ENCODE measurements at regions not wholly inside any gene's neighbourhood (a gene's known extent, or its start where the extent isn't known, plus 50 kb on each side); places are given as distances from the start of the nearest gene placed in this dataset.

DNA sequence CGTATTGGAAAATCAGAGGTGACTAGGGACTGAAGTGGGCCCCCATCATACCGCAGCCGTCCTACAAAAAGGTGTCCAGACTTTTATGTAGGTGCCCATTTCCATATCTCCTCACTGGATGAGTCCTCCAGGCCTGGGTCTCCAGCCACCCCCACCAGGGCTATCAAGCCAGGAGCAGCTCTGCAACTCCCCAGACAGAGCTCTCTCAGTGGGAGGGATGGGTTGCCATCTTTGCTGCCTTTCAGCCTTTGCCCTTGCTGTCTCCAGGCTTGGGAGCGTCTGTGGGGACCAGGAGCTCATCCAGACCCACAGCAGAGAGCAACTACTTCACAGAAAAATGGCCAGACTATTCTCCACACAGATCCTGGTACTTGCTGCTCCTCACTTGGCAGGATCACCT is 802.7 kb upstream of the IGFBP3 start:
- no peak overlapping the region for H3K23ac ChIP-seq (ENCODE audit: insufficient read length)
- H3K56ac ChIP-seq (replicated peaks; ENCODE audit: insufficient read length, low read depth, low read length), result no peak overlapping the region
- no peak overlapping the region for H3K4me2 ChIP-seq (ENCODE audit: insufficient read depth in 1 of 2, low read depth in 2 of 2, low read length in 2 of 2)
- no peak for FAIRE-seq
- no peaks in the 10 kb centered on the region for H3K23me2 ChIP-seq (ENCODE audit: low read depth, low read length)
- H2BK20ac ChIP-seq (ENCODE audit: low read length), result no peak overlapping the region
- CTCF ChIA-PET (ENCODE audit: partially characterized antibody), result no interaction called here
- H3K36me3 ChIP-seq (ENCODE audit: control insufficient read depth in 2 of 4, insufficient read depth in 4 of 4, low read length in 3 of 4), result no peaks in the 10 kb centered on the region
- H2BK12ac ChIP-seq (ENCODE audit: low read depth, low read length), result no peak overlapping the region
- no peaks in the 10 kb centered on the region for H3K4me1 ChIP-seq (replicated peaks in 1 of 4; ENCODE audit: control insufficient read depth in 3 of 4, insufficient read depth in 4 of 4, low read length in 3 of 4)
- H2BK120ac ChIP-seq (replicated peaks; ENCODE audit: low read depth, low read length), result no peak overlapping the region
- no peak overlapping the region for H2BK15ac ChIP-seq (ENCODE audit: low read length)
- H3K9me3 ChIP-seq (ENCODE audit: insufficient read depth in 2 of 2, low read depth in 1 of 2, low read length in 1 of 2), result no peaks in the 10 kb centered on the region
- no peak overlapping the region for H3K14ac ChIP-seq (ENCODE audit: insufficient read length)
- no peak overlapping the region for H2AFZ ChIP-seq (ENCODE audit: low read length)
- H3K9ac ChIP-seq (replicated peaks in 1 of 4; ENCODE audit: extremely low read depth in 1 of 4, low read depth in 3 of 4, low read length in 3 of 4), result no peak overlapping the region
- no peaks in the 10 kb centered on the region for H3K79me1 ChIP-seq (ENCODE audit: low read depth, low read length)
- H3K4ac ChIP-seq (replicated peaks; ENCODE audit: insufficient read length, low read depth, low read length), result no peak overlapping the region
- 87% methylated on average over 4 of the region's 4 CpGs; no CpG with 5 or more reads in 1 of the 2 experiments for WGBS, 2 experiments (ENCODE audit: extremely low coverage in 1 of 2, insufficient coverage in 1 of 2, insufficient read length in 1 of 2, insufficient replicate concordance in 2 of 2, low coverage in 1 of 2, low lambda C conversion rate in 2 of 2, missing lambda C conversion rate in 1 of 2)
- TF ChIP-seq MAFK (IDR thresholded peaks at IDR 0.05; ENCODE audit: low read depth, low read length) (no peak), RXRA (IDR thresholded peaks at IDR 0.05; ENCODE audit: insufficient read depth, low read depth, low read length) (no peak), POLR2A (IDR thresholded peaks at IDR 0.05; ENCODE audit: control extremely low read depth in 1 of 2, low read depth in 2 of 2, low read length in 2 of 2) (no peak), CEBPB (IDR thresholded peaks at IDR 0.05; ENCODE audit: low read depth, low read length) (no peak), CREB1 (IDR thresholded peaks at IDR 0.05) (no peak), SIX5 (IDR thresholded peaks at IDR 0.05; ENCODE audit: low read depth, low read length) (no peak), RFX5 (IDR thresholded peaks at IDR 0.05; ENCODE audit: borderline replicate concordance, low read depth, low read length) (no peak), BCL11A (IDR thresholded peaks at IDR 0.05; ENCODE audit: low read depth in 2 of 2, low read length in 2 of 2) (no peak)
- H4K5ac ChIP-seq (ENCODE audit: insufficient read length, low read depth, low read length), result no peak overlapping the region
- H3K27ac ChIP-seq (ENCODE audit: low read depth, low read length), result no peak overlapping the region
- H3K18ac ChIP-seq (ENCODE audit: extremely low read depth, low read length), result no peak overlapping the region
- POLR2A ChIA-PET (ENCODE audit: partially characterized antibody), result no interaction called here
- no peaks in the 10 kb centered on the region for H3K79me2 ChIP-seq (ENCODE audit: control insufficient read depth in 1 of 2, insufficient read depth in 2 of 2, low read length in 2 of 2)
- H3K27me3 ChIP-seq (replicated peaks in 1 of 4; ENCODE audit: control insufficient read depth in 3 of 4, extremely low read depth in 1 of 4, insufficient read depth in 3 of 4, low read length in 3 of 4), result no peaks in the 10 kb centered on the region
- no peak for DNase-seq (ENCODE audit: low read depth in 1 of 2, low spot score in 2 of 2)
- H2AK5ac ChIP-seq (ENCODE audit: low read depth, low read length), result no peak overlapping the region
- H4K91ac ChIP-seq (replicated peaks; ENCODE audit: insufficient read length, low read length), result no peak overlapping the region
- H4K8ac ChIP-seq (ENCODE audit: extremely low read depth, insufficient read depth, low read length), result peak overlapping the region; percentile 51; the same call in 1 of the 2 replicates
- H3K4me3 ChIP-seq (ENCODE audit: extremely low read depth in 1 of 4, insufficient read depth in 2 of 4, low read depth in 3 of 4, low read length in 4 of 4), result no peak overlapping the region
- no peaks in the 10 kb centered on the region for H4K20me1 ChIP-seq (replicated peaks in 1 of 2; ENCODE audit: control insufficient read depth in 1 of 2, insufficient read depth in 2 of 2, low read length in 2 of 2)
- no peak overlapping the region for H2BK5ac ChIP-seq (ENCODE audit: low read depth, low read length)

Data from H1 (cell line).